Hepatocyte (in vitro differentiated cells): ENCODE measurements at regions not wholly inside any gene's neighbourhood (a gene's known extent, or its start where the extent isn't known, plus 50 kb on each side); places are given as distances from the start of the nearest gene placed in this dataset.

Source experiments
- EZH2phosphoT487 ChIP-seq: fragments of 200-600 bp; sonication (generic); IDR thresholded peaks from one replicate; pipeline ENCODE4 v1.6.1; 2018; ENCODE audit warnings: antibody characterized with exemption, mild to moderate bottlenecking, low read depth, moderate library complexity; ENCODE audit not compliant: unreplicated experiment, severe bottlenecking
- TF ChIP-seq, protein P1 (sequence below): fragments of 200-600 bp; sonication (generic); IDR thresholded peaks from 2 replicates; pipeline ENCODE4 v1.5.1; 2016; ENCODE audit warnings: antibody characterized with exemption, mild to moderate bottlenecking; ENCODE audit not compliant: poor library complexity

- TF ChIP-seq, protein P1, sequence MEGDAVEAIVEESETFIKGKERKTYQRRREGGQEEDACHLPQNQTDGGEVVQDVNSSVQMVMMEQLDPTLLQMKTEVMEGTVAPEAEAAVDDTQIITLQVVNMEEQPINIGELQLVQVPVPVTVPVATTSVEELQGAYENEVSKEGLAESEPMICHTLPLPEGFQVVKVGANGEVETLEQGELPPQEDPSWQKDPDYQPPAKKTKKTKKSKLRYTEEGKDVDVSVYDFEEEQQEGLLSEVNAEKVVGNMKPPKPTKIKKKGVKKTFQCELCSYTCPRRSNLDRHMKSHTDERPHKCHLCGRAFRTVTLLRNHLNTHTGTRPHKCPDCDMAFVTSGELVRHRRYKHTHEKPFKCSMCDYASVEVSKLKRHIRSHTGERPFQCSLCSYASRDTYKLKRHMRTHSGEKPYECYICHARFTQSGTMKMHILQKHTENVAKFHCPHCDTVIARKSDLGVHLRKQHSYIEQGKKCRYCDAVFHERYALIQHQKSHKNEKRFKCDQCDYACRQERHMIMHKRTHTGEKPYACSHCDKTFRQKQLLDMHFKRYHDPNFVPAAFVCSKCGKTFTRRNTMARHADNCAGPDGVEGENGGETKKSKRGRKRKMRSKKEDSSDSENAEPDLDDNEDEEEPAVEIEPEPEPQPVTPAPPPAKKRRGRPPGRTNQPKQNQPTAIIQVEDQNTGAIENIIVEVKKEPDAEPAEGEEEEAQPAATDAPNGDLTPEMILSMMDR = no peak
- no peak for TF ChIP-seq EZH2phosphoT487
These were observed 132.1 kb downstream of the ADRA2A start for GRCh38 chr10:111208951-111209350.
